K562 (cell line): ENCODE measurements at regions not wholly inside any gene's neighbourhood (a gene's known extent, or its start where the extent isn't known, plus 50 kb on each side); places are given as distances from the start of the nearest gene placed in this dataset.

Experiments used
- ADNP ChIP-seq: fragments of 200-800 bp; sonication (Bioruptor generic); IDR thresholded peaks from 2 replicates; pipeline ENCODE4 v1.6.1; 2016; ENCODE audit warnings: missing genetic modification characterization, missing compliant biosample characterization
- GATAD2B ChIP-seq: fragments of 450-650 bp; IDR thresholded peaks from 2 replicates; pipeline ENCODE4 v1.6.1; 2017; ENCODE audit warnings: mild to moderate bottlenecking, borderline replicate concordance
- GTF2F1 ChIP-seq: IDR thresholded peaks from 2 replicates; pipeline ENCODE4 v1.6.1; 2011; ENCODE audit warnings: low read depth, low read length, improper control_type of control experiment
- POLR2A ChIP-seq: fragments of 450-650 bp; conservative IDR thresholded peaks from 2 replicates; pipeline ENCODE4 v1.6.1; 2016
- RFX1 ChIP-seq: fragments of 450-650 bp; IDR thresholded peaks from 2 replicates; pipeline ENCODE4 v1.6.1; 2016; ENCODE audit warnings: mild to moderate bottlenecking, moderate library complexity
- ZBTB7A ChIP-seq: IDR thresholded peaks from 2 replicates; pipeline ENCODE4 v1.6.1; 2011; ENCODE audit warnings: low read depth, mild to moderate bottlenecking, low read length, moderate library complexity, borderline replicate concordance; ENCODE audit not compliant: control insufficient read depth
- ZFX ChIP-seq: sonication (generic); formaldehyde crosslinking; IDR thresholded peaks from 2 replicates; pipeline ENCODE4 v1.8.0; 2022; ENCODE audit warnings: mild to moderate bottlenecking, missing genetic modification reagents, moderate library complexity
- TF ChIP-seq, protein P1 (sequence below): fragments of 250-450 bp; sonication (Bioruptor Pico); IDR thresholded peaks from 2 replicates; pipeline ENCODE4 v1.5.0; 2022; ENCODE audit warnings: mild to moderate bottlenecking
- TF ChIP-seq, protein P2 (sequence below), 3 experiments: IDR thresholded peaks in 2 of 3; conservative IDR thresholded peaks in 1 of 3; 2 replicates each; pipeline ENCODE4 v1.5.1; 2011 to 2012; ENCODE audit warnings: low read length in 3 of 3, mild to moderate bottlenecking in 3 of 3, control low read depth in 2 of 3, improper control_type of control experiment in 1 of 3, inconsistent platforms in 1 of 3, low read depth in 1 of 3, mixed read lengths in 1 of 3, moderate library complexity in 1 of 3; ENCODE audit not compliant: insufficient read depth in 2 of 3
- TF ChIP-seq, protein P3 (sequence below): fragments of 200-800 bp; sonication (Bioruptor generic); IDR thresholded peaks from 2 replicates; pipeline ENCODE4 v1.6.1; 2016; ENCODE audit warnings: missing genetic modification characterization, missing compliant biosample characterization

DNA sequence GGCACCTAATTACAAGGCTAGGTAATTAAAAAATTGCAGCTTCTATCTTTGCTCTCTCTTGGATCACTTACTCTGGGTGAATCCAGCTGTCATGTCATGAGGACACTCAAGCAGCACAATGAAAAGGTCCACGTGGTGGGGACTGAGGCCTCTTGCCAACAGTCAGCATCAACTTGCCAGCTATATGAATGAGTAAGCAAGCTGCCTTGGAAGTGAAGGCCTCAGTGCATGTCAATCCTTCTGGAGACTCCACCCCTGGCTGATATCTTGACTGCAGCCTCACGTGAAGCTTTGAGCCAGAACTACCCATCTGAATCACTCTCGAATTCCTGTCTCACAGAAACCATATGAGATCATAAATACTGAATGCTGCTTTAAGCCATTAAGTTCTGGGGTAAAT, 140.5 kb downstream of the SNX18 start:
- TF ChIP-seq POLR2A, result no peak
- TF ChIP-seq ZFX, result no peak
- TF ChIP-seq, protein P1, sequence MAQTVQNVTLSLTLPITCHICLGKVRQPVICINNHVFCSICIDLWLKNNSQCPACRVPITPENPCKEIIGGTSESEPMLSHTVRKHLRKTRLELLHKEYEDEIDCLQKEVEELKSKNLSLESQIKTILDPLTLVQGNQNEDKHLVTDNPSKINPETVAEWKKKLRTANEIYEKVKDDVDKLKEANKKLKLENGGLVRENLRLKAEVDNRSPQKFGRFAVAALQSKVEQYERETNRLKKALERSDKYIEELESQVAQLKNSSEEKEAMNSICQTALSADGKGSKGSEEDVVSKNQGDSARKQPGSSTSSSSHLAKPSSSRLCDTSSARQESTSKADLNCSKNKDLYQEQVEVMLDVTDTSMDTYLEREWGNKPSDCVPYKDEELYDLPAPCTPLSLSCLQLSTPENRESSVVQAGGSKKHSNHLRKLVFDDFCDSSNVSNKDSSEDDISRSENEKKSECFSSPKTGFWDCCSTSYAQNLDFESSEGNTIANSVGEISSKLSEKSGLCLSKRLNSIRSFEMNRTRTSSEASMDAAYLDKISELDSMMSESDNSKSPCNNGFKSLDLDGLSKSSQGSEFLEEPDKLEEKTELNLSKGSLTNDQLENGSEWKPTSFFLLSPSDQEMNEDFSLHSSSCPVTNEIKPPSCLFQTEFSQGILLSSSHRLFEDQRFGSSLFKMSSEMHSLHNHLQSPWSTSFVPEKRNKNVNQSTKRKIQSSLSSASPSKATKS, result no peak
- TF ChIP-seq, protein P2, sequence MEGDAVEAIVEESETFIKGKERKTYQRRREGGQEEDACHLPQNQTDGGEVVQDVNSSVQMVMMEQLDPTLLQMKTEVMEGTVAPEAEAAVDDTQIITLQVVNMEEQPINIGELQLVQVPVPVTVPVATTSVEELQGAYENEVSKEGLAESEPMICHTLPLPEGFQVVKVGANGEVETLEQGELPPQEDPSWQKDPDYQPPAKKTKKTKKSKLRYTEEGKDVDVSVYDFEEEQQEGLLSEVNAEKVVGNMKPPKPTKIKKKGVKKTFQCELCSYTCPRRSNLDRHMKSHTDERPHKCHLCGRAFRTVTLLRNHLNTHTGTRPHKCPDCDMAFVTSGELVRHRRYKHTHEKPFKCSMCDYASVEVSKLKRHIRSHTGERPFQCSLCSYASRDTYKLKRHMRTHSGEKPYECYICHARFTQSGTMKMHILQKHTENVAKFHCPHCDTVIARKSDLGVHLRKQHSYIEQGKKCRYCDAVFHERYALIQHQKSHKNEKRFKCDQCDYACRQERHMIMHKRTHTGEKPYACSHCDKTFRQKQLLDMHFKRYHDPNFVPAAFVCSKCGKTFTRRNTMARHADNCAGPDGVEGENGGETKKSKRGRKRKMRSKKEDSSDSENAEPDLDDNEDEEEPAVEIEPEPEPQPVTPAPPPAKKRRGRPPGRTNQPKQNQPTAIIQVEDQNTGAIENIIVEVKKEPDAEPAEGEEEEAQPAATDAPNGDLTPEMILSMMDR (IDR thresholded peaks at IDR 0.05 in 2 of 3, conservative IDR thresholded peaks at IDR 0.05 in 1 of 3; ENCODE audit: insufficient read depth in 2 of 3, low read depth in 1 of 3, low read length in 3 of 3), result no peak
- TF ChIP-seq GTF2F1, result no peak
- TF ChIP-seq ZBTB7A, result no peak
- TF ChIP-seq RFX1, result no peak
- TF ChIP-seq GATAD2B, result no peak
- TF ChIP-seq, protein P3, sequence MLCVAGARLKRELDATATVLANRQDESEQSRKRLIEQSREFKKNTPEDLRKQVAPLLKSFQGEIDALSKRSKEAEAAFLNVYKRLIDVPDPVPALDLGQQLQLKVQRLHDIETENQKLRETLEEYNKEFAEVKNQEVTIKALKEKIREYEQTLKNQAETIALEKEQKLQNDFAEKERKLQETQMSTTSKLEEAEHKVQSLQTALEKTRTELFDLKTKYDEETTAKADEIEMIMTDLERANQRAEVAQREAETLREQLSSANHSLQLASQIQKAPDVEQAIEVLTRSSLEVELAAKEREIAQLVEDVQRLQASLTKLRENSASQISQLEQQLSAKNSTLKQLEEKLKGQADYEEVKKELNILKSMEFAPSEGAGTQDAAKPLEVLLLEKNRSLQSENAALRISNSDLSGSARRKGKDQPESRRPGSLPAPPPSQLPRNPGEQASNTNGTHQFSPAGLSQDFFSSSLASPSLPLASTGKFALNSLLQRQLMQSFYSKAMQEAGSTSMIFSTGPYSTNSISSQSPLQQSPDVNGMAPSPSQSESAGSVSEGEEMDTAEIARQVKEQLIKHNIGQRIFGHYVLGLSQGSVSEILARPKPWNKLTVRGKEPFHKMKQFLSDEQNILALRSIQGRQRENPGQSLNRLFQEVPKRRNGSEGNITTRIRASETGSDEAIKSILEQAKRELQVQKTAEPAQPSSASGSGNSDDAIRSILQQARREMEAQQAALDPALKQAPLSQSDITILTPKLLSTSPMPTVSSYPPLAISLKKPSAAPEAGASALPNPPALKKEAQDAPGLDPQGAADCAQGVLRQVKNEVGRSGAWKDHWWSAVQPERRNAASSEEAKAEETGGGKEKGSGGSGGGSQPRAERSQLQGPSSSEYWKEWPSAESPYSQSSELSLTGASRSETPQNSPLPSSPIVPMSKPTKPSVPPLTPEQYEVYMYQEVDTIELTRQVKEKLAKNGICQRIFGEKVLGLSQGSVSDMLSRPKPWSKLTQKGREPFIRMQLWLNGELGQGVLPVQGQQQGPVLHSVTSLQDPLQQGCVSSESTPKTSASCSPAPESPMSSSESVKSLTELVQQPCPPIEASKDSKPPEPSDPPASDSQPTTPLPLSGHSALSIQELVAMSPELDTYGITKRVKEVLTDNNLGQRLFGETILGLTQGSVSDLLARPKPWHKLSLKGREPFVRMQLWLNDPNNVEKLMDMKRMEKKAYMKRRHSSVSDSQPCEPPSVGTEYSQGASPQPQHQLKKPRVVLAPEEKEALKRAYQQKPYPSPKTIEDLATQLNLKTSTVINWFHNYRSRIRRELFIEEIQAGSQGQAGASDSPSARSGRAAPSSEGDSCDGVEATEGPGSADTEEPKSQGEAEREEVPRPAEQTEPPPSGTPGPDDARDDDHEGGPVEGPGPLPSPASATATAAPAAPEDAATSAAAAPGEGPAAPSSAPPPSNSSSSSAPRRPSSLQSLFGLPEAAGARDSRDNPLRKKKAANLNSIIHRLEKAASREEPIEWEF, result no peak
- no peak for TF ChIP-seq ADNP (tag)
